Activated CD4-positive, alpha-beta T cell treated with anti-CD3 and anti-CD28 coated beads, Interleukin-2, amount 50 U/mL, for 48 hours (primary cell): ENCODE measurements at regions not wholly inside any gene's neighbourhood (a gene's known extent, or its start where the extent isn't known, plus 50 kb on each side); places are given as distances from the start of the nearest gene placed in this dataset.

ENCODE experiments used
- DNase-seq, 2 experiments: peaks; one replicate each; pipeline ENCODE4 v3.0.0-alpha.2; 2020

DNA sequence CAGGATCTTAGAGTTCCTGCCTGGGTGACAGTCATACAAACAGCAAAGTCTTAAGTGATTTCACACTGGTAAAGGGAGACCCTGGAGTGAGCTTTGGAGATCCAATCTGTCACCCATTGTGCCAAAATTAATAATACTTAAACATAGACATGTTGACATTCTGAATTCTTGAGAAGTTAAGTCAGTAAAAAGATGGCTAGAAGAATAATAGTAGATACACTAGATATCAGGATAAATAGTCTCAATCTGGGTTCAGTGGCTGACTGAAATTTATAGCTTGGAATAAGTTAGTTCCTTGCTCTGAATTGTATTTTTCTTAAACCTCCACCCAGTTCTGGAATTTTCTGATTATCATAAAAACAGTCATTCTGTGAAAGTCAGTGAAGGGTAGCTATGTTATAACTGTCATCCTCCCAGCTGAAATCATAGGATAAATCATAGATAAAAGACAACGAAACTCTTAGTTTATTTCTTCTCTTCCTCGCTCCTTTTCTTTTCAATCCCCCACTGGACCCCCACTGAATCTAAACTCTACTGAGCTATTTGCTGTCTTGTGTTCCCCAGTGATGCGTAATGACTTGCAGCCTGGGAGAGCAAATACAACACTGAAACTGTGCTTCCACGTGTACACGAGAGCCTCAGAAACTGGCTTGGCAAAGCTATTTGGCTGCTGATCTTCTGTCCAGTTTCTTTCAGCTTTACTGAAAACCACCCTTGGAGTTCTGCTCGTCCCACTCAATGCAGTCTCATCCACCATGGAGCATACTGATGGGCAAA, 175.4 kb upstream of the TP63 start:
- no peak for DNase-seq

- no peak for DNase-seq
Measured at GRCh38 chr3:189457201-189457607, 174.0 kb upstream of the TP63 start.

- no peak for DNase-seq
Measured at GRCh38 chr3:189457631-189458412, 173.4 kb upstream of the TP63 start.

DNA sequence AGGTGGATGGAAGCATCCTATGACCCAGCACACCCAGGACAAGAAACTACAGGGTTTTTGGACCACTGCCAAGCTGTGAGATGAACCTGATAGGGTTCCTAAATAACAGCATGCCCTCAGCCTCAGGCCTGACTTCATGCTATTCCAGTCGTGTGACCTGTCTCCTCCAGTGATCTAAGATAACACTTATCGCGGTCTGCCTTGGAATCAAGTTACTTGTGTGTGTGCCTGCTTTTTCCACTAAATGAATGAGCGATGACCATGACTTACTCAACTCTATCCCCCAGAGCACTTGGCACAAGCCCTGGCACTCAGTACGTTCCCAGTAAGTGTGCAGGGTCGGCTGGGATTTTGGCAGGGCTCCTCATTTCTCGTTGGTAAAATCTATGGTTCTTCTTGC, 172.7 kb upstream of the TP63 start:
- no peak for DNase-seq

GRCh38 chr3:189459231-189459630, 172.0 kb upstream of the TP63 start:
- no peak for DNase-seq

DNA sequence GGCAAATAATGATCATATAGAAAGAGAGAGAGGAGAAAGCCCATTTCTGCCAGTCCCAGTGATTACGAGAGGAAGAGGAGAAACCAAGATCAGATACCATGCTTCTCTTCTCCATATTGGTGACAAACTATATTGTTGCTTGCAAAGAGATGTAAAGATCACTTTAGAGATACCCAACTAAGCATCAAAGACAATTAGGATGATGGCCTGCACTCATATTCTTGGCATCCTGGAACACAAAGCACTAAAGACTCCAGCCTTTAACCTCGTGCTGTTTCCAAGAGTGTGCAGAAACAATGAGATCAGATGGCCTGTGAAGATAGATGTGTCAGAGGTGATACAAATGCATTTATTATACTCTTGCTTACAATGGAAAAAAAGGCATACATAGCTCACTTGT, 170.7 kb upstream of the TP63 start:
- DNase-seq: no peak

GRCh38 chr3:189464799-189465198, 166.4 kb upstream of the TP63 start:
- no peak for DNase-seq

DNA sequence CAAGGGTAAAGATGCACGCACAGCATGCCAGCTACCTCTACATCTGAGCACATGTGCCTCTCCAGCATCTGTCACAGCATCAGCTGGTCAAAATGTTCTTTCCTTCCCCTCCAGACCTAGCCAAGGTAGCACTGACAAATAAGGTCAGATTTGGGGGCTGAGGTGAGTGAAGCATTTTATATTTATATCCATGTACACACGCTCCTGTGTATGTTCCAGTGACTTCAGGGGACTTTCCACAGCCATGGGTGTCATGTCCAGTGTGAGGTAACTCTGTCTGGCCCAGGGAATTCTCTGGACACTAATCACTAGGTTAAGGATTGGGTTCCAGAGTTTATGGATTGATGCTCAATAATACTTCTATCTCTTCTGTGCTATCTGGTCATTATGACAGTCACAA, 165.2 kb upstream of the TP63 start:
- DNase-seq: no peak

DNA sequence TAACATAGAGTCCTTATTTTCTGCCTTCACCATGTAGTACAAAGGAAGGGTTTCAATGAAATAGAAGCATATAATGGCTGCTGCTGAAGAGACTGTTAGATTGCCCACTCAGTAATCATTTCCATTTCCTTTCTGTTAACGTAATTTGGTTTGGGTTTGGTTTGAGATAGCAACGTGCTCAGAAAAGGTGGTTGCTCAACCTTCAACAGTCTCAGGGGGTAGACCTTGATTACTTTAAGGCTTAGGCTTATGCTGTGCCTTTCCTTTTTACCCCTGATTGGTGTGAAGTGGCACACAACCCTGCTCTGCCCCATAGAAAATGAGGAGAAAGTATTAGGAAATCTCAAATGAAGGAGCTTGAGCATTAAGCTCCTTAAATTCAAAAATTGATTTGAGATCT, 163.7 kb upstream of the TP63 start:
- DNase-seq: no peak

DNA sequence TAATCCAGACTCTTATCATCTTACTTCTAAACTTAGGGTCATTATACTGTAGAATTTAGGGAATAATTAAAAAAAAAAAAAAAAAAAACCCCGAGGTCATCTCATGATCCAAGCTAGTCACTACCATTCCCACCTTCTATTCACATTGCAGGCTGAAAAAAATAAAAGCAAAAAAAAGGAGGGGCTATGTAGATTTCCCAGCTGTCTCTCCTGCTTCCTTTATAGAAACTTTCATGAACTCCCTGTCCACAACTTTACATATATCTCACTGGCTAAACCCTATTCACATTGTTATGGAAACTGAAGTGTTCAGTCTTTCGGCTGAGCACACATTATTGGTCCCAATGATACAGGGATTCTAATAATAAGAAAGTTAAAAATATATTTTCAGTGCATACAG, 156.2 kb upstream of the TP63 start:
- DNase-seq: no peak

DNA sequence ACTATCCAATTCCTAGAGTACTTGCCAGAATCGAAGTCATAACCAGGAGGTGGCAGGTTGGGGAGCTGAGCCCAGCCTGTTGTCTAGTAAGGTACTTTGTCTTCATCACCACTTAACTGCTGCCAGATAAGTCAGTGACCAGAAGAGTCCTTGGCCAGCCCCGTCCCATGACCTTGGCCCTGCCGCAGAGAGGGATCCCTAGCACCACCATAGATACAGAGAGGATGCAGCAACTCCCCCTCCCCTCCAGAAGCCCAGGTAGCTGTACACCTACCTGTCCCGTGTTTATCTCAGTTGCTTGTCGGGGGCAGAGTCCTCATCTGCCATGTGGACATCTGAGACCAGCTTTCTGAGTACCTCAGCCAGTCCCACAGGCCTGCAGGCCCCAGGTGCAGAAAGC, 153.6 kb upstream of the TP63 start:
- DNase-seq: no peak

- no peak for DNase-seq
Measured at GRCh38 chr3:189486556-189486955, 144.6 kb upstream of the TP63 start.

DNA sequence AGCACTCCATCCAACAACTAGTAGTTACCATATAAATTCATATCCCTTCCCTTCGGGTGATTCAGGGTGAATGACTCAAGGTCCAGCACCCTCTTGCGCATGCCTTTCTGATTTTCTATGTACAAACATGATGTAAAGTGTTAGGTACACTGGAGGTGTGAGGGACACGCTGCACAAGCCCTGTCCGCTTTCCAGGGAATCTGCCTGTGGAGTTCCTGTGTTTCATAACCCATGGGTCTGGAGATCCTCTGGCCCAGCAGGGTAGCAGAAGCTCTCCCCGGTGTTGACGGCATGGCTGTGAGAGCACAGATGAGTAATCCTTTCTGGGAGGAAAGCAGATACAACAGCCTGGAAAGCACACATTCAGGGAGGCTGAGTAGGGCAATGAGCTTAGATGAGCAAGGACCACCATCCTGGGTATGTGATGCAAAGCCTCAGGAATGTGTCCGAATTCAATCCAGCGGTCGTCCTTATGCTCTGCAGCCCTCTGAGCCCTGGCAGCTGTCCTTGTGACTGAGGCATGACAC, 142.9 kb upstream of the TP63 start:
- DNase-seq: no peak

- no peak for DNase-seq
Measured at GRCh38 chr3:189490337-189490736, 140.9 kb upstream of the TP63 start.

- no peak for DNase-seq
Measured at GRCh38 chr3:189490749-189491148, 140.4 kb upstream of the TP63 start.

DNA sequence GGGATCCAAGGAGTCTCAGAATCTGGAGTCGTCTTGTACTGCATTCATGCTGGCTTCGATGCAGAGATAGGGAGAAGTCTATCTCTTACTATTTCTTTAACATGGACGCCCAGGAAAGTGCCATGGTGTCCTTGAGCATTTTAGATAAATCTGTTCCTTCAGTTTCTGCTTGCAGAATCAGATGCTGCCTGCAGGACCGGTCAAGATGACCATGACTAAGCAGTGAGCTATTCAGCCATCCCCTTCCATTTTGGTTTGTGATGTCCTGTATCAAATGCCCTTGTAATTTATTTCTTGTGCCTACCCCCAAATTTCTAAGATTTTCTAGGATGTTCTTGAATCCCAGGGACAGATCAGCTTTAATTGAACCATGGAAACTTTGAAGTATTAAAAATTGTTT, 139.4 kb upstream of the TP63 start:
- no peak for DNase-seq

- DNase-seq: no peak
Measured at GRCh38 chr3:189493271-189493670, 137.9 kb upstream of the TP63 start.

GRCh38 chr3:189494632-189495031, 136.6 kb upstream of the TP63 start:
- no peak for DNase-seq

DNA sequence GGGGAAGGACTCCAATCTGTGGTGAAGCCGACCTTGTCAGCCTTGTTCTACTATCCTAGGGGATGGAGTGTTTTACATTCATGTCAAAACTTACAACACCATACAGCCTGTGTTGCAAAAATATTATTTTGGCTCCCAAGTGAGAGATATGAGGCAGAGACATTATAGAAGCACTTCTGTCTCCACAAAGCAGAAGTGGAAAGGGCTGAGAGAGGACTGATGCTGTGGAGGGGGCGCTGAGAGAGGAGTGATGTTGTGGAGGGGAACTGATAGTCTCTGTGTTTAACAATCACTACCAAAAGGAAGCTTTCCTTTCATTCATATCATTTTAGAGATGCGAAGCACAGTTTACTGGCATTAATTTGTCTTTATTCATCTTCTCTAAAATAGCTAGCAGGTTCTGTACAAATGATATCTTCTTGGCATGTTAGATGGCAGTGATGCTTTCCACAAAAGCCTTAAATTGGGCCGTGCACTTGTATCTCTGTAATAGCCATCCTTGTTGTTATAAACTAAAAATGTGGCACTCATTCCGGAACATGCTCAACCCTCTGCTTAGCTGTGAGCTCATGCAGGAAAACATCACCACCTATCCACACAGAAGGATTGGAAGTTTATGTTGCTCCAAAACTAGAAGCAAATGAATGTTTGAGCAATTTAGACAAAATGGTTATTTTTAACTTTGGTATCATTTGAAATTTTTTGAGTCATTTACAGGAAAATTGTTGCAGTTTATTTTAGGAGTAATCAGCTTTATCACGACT, 134.6 kb upstream of the TP63 start:
- no peak for DNase-seq

DNA sequence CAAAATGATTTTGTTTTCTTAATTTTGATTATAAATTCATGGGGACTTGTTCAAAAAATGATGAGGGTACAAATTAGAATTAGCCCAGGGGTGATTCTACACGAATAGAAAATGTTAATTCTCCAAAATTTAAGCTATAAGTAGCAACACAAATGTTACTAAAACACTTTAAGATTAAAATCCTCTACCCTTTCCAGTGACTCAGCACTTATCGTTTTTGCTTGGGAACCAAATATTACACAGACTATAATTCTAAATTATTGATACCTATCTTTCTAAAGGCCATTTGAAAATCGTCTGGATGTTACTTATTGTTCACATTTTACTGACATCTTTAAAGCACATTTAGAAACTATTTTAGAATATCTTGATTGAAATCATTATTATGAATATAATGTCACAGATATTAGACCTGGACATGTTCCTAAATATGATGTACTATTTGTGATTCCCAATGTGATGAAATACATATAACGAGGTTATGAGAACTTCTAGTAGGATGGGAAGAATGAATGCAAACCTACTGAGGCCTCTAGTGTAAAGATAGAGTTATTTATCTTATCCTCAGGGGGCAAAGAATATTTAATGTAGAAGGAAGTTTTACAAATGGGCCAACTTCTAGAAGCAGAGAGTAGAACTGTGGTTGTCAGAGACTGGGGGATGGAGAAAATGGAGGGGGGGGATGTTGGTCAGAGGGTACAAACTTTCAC, 132.0 kb upstream of the TP63 start:
- no peak for DNase-seq

DNA sequence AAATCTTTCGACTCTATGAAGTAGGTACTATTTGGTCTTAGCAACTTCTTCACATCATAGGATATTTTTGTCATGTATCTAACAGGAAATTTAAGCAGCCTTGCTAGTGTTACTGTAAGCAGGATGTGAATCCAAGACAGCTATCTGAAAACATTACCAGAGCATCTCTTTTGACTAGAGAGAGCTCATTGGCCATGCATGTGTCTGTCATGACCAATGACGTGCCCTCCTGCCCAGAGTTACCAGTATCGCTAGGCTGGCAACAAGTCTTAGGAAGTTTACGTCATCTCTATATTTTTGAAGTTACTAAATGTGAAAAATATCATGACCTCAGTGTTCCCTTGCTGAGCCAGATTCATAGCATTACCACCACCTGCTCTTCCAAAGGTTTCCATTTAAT, 130.9 kb upstream of the TP63 start:
- no peak for DNase-seq

GRCh38 chr3:189500798-189501495, 130.2 kb upstream of the TP63 start:
- no peak for DNase-seq
